DMS153 treated with DMSO at 0.1 percent for 48 hours (cell line): ENCODE measurements at regions not wholly inside any gene's neighbourhood (a gene's known extent, or its start where the extent isn't known, plus 50 kb on each side); places are given as distances from the start of the nearest gene placed in this dataset.
"Not testable (repeated sequence)": the region's sequence is repeated elsewhere in the genome, so short reads cannot be mapped to it uniquely, and the experiment has no call there.

Experiments
- DNase-seq: peaks from one replicate; lab custom pipeline; 2025; ENCODE audit not compliant: unreplicated experiment; lab: John Stamatoyannopoulos, UW

GRCh38 chr12:125856896-125857295 lies 791.7 kb downstream of the AACS start:
- DNase-seq: no peak

- DNase-seq: no peak
Observed at GRCh38 chr12:125860672-125861288, 795.5 kb downstream of the AACS start.

GRCh38 chr12:125861299-125862281 lies 796.4 kb downstream of the AACS start:
- DNase-seq: no peak

- DNase-seq: not testable (repeated sequence)
Observed at GRCh38 chr12:125865236-125865635, 800.0 kb downstream of the AACS start.

- no peak for DNase-seq
Observed at GRCh38 chr12:125871811-125872594, 806.8 kb downstream of the AACS start.

GRCh38 chr12:125873016-125873415 lies 807.8 kb downstream of the AACS start:
- DNase-seq: no peak

- DNase-seq: no peak
Observed at GRCh38 chr12:125878483-125878882, 813.2 kb downstream of the AACS start.

GRCh38 chr12:125882141-125882540 lies 816.9 kb downstream of the AACS start:
- DNase-seq: no peak

- DNase-seq: no peak
Observed at GRCh38 chr12:125888921-125889320, 823.7 kb downstream of the AACS start.

- DNase-seq: no peak
Observed at GRCh38 chr12:125889742-125890141, 824.5 kb downstream of the AACS start.

- no peak for DNase-seq
Observed at GRCh38 chr12:125890366-125890905, 825.2 kb downstream of the AACS start.

GRCh38 chr12:125890971-125891370 lies 825.7 kb downstream of the AACS start:
- no peak for DNase-seq

- DNase-seq: no peak
Observed at GRCh38 chr12:125892276-125892675, 827.0 kb downstream of the AACS start.

- DNase-seq: no peak
Observed at GRCh38 chr12:125902991-125903390, 837.8 kb downstream of the AACS start.

- DNase-seq: no peak
Observed at GRCh38 chr12:125907351-125907750, 842.1 kb downstream of the AACS start.

- DNase-seq: no peak
Observed at GRCh38 chr12:125919856-125920470, 854.7 kb downstream of the AACS start.

GRCh38 chr12:125922330-125922729 lies 857.1 kb downstream of the AACS start:
- no peak for DNase-seq

- no peak for DNase-seq
Observed at GRCh38 chr12:125936502-125936901, 871.3 kb downstream of the AACS start.

GRCh38 chr12:125944446-125944845 lies 879.2 kb downstream of the AACS start:
- no peak for DNase-seq

- no peak for DNase-seq
Observed at GRCh38 chr12:125949471-125949870, 884.2 kb downstream of the AACS start.

- DNase-seq: no peak
Observed at GRCh38 chr12:125954362-125954761, 889.1 kb downstream of the AACS start.
